ENCODE measurements at regions not wholly inside any gene's neighbourhood (a gene's known extent, or its start where the extent isn't known, plus 50 kb on each side); places are given as distances from the start of the nearest gene placed in this dataset.

- DNase-seq = no peak
Measured at GRCh38 chr18:25630682-25631081, 278.7 kb upstream of the ZNF521 start.

DNA sequence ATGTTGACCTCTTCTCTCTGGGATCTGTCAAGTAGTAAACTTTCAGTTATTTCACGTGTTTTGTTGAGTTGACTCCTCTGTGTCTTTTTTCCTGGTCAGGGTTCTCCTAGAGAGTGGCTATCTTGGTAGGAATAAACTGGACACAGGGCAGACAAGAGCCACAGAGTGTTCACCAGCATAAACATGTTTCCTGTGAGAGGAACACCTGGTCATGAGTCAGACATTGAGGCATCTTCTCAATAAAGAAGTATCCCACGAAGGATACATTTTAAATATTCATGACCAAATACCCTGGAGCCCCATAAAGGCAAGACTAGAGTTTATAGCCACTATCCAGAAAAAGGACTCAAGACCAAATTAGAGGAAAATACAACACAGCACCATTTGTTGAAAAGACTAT is 269.7 kb upstream of the ZNF521 start:
- no peak for DNase-seq

- no peak for DNase-seq
Measured at GRCh38 chr18:25621144-25621543, 269.2 kb upstream of the ZNF521 start.

DNA sequence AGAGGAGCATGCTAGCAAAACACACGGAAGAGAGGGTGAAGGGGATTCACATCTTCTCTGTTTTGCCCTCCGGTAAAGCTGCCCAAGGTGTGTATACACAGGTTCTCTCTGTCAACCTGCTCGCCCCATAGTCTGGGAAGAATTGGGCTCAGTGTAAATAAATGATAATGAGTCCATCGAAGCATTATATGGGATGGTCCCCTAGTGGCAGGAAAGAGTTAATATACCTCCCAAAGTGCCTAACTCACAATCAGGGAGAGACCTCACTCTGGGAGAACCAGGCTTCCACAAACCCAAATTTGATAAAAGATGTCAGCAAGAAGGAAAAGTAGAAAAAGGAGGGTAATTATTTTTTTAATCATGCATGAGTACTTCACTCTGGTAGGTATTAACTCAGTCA is 262.2 kb upstream of the ZNF521 start:
- no peak for DNase-seq

DNA sequence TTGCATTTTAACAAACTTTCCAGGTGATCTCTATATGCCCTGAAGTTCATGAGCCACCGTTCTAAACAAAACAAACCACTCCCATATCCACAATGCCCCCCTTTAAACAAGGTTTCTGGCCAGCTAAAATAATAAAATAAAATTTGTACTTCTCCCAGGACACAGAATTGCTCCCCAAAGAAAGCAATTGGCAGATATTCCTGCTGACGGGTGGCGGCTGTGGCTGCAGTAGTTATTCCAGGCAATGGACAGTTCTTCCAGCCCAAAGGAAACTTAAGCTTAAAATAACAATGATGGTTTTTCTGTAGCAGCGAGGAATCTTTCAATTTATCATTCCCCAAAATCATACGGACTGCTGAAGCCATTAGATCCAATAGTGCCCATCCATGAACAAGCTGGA is 260.5 kb upstream of the ZNF521 start:
- no peak for DNase-seq

GRCh38 chr18:25608091-25608490 is 256.1 kb upstream of the ZNF521 start:
- no peak for DNase-seq

GRCh38 chr18:25604894-25605597 is 253.1 kb upstream of the ZNF521 start:
- no peak for DNase-seq

DNA sequence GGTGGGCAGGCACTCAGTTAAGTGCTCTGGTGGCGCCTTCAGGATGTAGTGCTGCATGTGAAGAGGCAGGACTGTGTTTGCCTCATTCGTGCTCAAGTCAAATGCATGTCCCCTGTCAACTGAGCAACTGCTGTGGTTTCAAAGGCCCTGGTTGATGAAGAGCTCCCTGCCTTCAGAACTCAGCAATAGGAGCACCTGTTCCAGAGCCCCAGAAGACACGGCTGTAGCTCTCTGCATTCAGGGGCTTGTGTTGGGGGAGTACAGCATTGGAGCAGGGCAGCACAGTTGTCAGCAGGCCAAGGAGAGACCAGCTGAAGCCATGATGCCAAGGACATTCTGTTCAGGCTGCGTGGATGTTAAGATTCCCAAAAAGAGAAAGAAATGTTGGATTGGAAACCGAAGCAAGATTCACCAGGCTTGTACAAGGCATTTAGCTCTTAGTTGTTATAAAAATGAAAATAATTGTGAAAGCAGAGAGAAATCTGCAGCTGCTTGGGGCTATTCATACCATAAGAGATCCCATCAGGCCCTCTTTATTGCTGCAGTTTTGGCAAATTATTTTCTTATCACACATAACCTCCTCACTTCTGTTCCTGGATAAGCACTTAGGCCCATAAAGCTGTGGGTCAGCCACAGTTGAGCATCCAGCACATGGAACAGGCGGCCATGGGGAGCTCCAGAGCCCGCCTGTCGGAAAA is 252.4 kb upstream of the ZNF521 start:
- no peak for DNase-seq

- DNase-seq = no peak
Measured at GRCh38 chr18:25599443-25599842, 247.5 kb upstream of the ZNF521 start.

- no peak for DNase-seq
Measured at GRCh38 chr18:25597476-25597875, 245.5 kb upstream of the ZNF521 start.

DNA sequence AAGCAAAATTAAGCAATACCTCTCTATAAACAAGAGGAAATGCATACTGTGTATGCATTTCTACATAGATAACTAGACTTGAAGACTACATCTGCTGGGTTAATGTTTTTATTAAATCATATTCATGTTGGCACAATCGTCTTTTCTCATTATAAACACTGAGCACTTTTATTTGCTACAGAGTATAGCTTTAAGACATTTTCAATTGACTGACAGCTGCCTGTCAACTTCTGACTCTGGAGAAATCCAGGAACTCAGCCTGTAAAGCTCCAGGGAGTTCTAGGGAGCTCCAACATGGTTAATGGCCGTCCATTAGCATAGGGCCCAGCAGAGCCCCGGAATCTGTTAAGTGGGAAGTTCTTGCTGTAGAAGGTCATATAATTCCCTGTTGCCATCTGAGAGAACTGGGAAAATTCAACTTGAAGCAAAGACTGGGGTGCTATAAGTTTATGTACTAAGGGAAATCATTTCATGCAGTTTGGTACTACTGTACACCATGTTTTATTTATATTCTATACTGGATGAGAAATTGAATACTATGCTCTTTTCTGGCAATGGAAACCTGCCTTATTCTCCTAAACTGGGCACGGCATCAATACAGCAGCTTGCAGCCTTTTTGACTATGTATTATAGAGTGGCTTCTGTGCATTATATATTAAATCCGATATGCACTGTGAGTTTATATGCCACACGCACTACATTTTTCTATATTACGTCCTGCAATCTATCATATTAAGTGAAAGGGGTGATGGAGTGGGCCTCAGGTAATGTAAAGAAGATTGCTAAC is 243.5 kb upstream of the ZNF521 start:
- no peak for DNase-seq

DNA sequence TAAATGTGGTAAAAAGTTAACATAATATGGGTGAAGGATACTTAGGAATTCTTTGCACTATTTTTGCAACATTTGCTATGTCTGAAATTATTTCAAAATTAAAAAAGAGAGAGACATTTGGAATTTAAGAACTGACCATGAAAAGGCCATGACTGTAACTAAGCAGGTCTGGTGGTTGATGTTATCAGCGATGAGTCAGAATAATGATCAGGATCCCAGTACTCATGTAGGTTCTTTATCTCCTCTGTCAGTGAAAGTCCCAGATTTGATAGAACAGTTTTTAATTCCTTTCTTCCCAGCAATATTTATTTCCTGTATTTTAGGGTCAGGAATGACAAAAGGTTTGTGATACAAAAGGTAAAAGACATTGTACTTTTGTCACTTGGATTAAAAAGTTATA is 242.4 kb upstream of the ZNF521 start:
- no peak for DNase-seq

DNA sequence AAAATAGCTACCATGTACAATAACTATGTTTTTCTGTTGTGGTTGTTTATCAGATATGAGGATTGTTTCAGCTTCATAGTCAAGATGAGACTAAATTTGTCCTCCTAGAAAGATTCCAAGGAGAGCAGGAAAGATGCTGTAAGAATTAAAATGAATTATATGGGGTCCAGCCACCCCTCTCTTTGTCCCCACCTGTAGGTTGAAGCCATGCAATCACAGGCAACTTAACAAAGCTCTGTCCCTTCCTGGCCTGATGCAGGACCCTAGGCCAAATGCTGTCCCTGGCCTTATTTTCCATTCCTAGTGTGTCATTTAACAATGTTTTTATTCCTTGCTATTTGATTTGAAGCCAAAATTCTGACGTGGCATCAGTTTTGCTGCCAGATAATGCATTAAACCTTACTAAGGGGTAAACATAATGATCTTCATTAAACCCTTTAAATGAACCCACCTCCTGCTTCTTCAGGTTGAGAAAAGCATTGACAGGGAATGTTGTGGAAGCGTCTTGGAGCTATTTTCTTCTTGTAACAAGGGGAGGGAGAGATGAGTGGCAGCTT is 240.9 kb upstream of the ZNF521 start:
- no peak for DNase-seq

DNA sequence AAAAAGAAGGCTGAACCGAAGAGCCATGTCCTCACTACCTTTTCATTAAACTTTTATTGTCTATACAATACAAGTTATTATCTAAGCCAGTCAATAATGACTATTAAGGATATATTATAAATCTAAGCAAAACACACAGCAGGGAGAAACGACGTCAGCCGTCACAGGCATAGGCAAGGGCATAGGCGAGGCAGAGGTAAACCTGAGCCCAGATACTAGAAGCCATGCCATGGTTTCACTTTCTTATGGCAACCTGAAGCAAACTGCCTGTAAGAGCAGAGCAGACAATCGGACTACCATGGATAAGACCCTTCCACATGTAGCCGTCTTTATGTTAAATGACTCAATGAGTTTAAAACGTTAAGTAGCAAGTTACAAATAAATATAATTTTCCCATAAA is 238.5 kb upstream of the ZNF521 start:
- DNase-seq = no peak

DNA sequence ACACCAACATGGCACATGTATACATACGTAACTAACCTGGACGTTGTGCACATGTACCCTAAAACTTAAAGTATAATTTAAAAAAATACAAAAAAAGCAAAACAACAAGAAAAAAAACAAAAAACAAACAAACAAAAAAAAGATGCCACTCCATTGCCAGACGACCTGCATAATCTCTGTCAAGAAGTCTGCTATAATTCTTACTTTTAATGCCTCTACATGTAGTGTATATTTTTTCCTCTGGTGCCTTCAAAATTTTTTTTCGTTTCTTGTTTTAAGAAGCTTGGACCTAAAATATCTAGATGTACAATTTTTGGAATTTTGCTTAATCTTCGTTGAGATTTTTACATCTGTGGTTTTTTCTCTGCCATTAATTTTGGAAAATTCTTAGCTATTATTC is 235.6 kb upstream of the ZNF521 start:
- no peak for DNase-seq

DNA sequence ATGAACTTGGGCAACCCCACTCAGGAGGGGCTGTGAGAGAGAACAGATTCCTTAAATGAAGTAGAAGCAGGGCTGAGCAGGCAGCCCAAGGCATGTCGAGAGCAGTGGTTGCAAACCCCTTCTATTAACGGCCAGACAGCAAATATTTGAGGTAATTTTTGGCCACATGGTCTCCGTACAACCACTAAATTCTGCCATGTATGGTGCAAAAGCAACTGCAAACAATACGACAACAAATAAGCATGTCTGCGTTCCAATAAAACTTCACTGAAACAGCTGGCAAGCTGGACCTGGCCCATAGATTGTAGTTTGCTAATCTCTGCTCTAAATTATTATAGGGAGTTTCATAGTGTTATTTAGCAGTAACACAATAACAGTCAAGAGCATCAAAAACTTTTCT is 217.0 kb upstream of the ZNF521 start:
- no peak for DNase-seq

DNA sequence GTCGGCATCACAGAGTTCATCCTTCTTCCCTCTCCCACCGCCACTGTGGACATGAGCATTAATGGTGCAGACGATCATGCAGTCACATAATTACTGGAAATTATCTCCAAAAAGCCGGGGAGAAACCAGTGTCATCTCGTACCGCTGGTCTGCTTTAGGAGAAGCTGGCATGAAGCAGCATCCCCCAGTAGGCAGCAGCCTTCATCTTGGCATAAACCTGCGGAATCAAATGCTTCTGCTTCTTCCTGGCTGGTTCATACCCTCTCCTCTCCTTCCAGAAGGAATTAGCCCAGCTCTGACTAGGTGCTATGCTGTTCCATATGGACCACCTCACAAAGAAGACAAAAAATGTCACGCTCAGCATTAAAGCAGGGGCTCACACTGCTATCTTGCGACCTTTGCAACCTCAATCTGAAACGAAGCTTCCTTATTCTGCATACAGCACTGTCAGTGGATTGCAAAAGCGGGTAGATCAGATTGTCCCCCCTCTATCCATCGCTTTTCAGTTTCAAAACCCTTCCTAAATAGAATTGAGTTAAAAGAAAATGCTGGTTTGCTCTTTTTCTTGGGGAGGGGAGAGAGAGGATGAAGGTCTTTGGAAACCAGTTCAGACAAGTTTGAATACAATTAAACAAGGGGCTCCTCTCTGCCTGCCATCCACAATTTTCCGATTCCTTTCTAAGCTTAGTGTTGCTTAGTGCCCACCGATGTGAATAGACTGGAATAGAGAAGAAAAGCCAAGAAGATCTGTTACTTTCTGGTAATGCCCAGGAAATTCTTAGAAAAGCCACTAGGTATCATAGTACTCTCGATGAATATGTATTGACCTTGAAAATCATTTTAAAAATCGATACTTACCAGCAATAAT is 212.1 kb upstream of the ZNF521 start:
- DNase-seq = no peak

- DNase-seq = no peak
Measured at GRCh38 chr18:25563346-25563745, 211.4 kb upstream of the ZNF521 start.

DNA sequence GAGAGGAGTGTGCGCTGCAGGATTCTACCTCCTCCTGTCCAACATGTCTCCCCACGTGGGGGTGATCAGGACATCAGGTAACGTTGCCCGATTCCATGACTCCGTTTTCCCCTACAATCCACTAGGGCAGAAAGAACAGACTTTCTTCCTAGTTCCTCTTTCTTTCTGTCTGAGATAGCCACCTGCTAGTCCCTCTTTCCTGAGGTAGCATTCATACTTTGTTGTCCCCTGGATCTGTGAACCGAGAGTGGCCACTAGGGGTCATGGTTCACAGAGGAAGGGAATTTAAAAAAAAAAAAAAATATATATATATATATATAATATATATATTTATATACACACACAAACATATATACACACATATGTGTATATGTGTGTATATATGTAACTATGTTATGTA is 210.0 kb upstream of the ZNF521 start:
- DNase-seq = no peak

- no peak for DNase-seq
Measured at GRCh38 chr18:25560369-25560768, 208.4 kb upstream of the ZNF521 start.

DNA sequence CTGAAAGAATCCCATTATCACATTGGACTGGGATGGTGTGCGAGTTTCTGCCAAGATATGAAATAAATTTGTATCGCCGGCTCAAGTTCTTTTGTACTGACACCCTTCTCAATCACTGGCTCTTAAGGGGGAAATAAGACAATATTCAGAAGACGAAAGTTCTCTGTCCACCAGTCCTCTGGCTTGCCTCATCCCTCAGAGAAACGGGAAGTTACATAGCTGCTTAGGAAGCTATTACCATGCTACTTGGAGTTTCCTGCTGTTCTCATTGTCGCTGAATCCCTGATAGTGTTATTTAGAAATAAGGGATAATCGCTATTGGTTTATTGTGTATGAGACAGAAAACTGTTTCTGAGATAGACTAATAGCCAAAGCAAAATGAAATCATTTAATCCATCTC is 205.0 kb upstream of the ZNF521 start:
- no peak for DNase-seq

DNA sequence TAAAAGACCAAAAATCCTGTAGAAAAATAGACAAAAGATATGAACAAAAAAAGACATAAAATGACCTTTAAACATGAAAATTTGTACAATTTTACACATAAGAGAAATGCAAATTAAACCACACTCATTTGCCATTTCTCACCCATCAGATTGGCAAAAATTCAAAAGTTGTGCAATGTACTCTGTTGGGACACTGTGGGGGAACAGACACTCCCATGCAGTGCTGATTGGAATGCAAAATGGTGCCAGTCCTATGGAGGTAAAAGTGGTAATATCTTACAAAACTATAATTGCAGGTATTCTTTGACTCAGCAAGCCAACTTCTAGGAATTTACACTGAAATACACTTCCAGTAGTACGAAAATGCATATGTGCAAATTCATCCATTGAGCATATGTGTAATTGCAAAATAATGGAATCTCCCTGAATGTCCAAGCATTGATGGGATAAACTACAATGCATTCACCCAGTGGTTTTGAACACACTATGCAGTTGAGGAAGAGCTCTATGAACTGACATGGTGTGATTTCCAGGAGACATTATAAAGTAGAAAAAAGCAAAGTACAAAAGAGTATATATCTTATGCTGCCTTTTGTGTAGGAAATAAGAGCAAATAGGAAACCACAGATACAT is 201.8 kb upstream of the ZNF521 start:
- DNase-seq = no peak
